GM18520 (cell line): ENCODE measurements at regions not wholly inside any gene's neighbourhood (a gene's known extent, or its start where the extent isn't known, plus 50 kb on each side); places are given as distances from the start of the nearest gene placed in this dataset.

Source experiments
- ATAC-seq: cut with Tn5 transposase; IDR thresholded peaks from one replicate; pipeline ENCODE4 v1.9.1; 2021; ENCODE audit not compliant: unreplicated experiment

GRCh38 chr5:120217001-120217400 is 247.1 kb upstream of the PRR16 start:
- no peak for ATAC-seq

GRCh38 chr5:120219988-120220387 is 244.1 kb upstream of the PRR16 start:
- no peak for ATAC-seq

GRCh38 chr5:120225524-120225923 is 238.6 kb upstream of the PRR16 start:
- ATAC-seq = no peak

GRCh38 chr5:120228262-120229031 is 235.7 kb upstream of the PRR16 start:
- no peak for ATAC-seq

- no peak for ATAC-seq
Measured at GRCh38 chr5:120229036-120229435, 235.1 kb upstream of the PRR16 start.

GRCh38 chr5:120231563-120231962 is 232.5 kb upstream of the PRR16 start:
- no peak for ATAC-seq

GRCh38 chr5:120236360-120236759 is 227.7 kb upstream of the PRR16 start:
- ATAC-seq = peak; percentile 74

- no peak for ATAC-seq
Measured at GRCh38 chr5:120239086-120239485, 225.0 kb upstream of the PRR16 start.

- no peak for ATAC-seq
Measured at GRCh38 chr5:120240706-120241105, 223.4 kb upstream of the PRR16 start.

- no peak for ATAC-seq
Measured at GRCh38 chr5:120241400-120241799, 222.7 kb upstream of the PRR16 start.

GRCh38 chr5:120251898-120252297 is 212.2 kb upstream of the PRR16 start:
- no peak for ATAC-seq

- no peak for ATAC-seq
Measured at GRCh38 chr5:120252839-120253238, 211.3 kb upstream of the PRR16 start.

- no peak for ATAC-seq
Measured at GRCh38 chr5:120254385-120254784, 209.7 kb upstream of the PRR16 start.

GRCh38 chr5:120255214-120255613 is 208.9 kb upstream of the PRR16 start:
- no peak for ATAC-seq

- no peak for ATAC-seq
Measured at GRCh38 chr5:120256376-120256775, 207.7 kb upstream of the PRR16 start.

GRCh38 chr5:120257358-120257971 is 206.6 kb upstream of the PRR16 start:
- no peak for ATAC-seq

GRCh38 chr5:120258123-120258522 is 206.0 kb upstream of the PRR16 start:
- no peak for ATAC-seq

GRCh38 chr5:120260651-120261050 is 203.4 kb upstream of the PRR16 start:
- ATAC-seq = no peak

- no peak for ATAC-seq
Measured at GRCh38 chr5:120270498-120270897, 193.6 kb upstream of the PRR16 start.

GRCh38 chr5:120293796-120294195 is 170.3 kb upstream of the PRR16 start:
- ATAC-seq = no peak

GRCh38 chr5:120297616-120298015 is 166.5 kb upstream of the PRR16 start:
- no peak for ATAC-seq

- ATAC-seq = no peak
Measured at GRCh38 chr5:120298981-120299380, 165.1 kb upstream of the PRR16 start.

- no peak for ATAC-seq
Measured at GRCh38 chr5:120304663-120305062, 159.4 kb upstream of the PRR16 start.
